Heart left ventricle (tissue), 13 donors: ENCODE measurements at regions not wholly inside any gene's neighbourhood (a gene's known extent, or its start where the extent isn't known, plus 50 kb on each side); places are given as distances from the start of the nearest gene placed in this dataset.

Experiments
- POLR2A ChIP-seq, 2 donors: fragments of 450-650 bp; IDR thresholded peaks; one replicate each; pipeline ENCODE4 v1.6.1; 2017; ENCODE audit warnings: antibody characterized with exemption in 2 of 2, mild to moderate bottlenecking in 2 of 2, moderate library complexity in 2 of 2
- TF ChIP-seq, protein P1 (sequence below), 12 donors: fragments of 200-600 bp; sonication (generic) in 4 of 12; IDR thresholded peaks; one replicate each; pipeline versions ENCODE4 v1.5.0 to v1.8.0; 2018 to 2022; ENCODE audit warnings: antibody characterized with exemption in 12 of 12, mild to moderate bottlenecking in 5 of 12
- donor health status: ischemic (EF 13 %, LVEDD 7.1; RV severe dilation, severe dysfunction).
- donor health status: DM: no; HTN: yes; CAD: no.
- donor health status: DM: no; HTN: no; CAD: no.
- donor health status: ischemic (EF 25% LVEDD 6.9; RV normal size, moderate dysfunction).
- donor health status: ischemic (EF 25% LVEDD 5.7; RV mildly dilated, moderate dysfunction).
- donor health status: ischemic (EF 35%, LVEDD 5.7; RV mildly dilated, moderate dysfunction).
- donor health status: nonischemic (EF 11% LVEDD 7.7; RV severe dilation, severe dysfunction).
- donor health status: DM: yes; HTN: yes; CAD: no.
- donor health status: PGD.
- donor health status: ischemic (EF 29% LVEDD 5.4; RV normal size, mild dysfunction).
- donor health status: nonischemic (EF 23%, LVEDD 6.1; RV moderate dilation, normal function).

DNA sequence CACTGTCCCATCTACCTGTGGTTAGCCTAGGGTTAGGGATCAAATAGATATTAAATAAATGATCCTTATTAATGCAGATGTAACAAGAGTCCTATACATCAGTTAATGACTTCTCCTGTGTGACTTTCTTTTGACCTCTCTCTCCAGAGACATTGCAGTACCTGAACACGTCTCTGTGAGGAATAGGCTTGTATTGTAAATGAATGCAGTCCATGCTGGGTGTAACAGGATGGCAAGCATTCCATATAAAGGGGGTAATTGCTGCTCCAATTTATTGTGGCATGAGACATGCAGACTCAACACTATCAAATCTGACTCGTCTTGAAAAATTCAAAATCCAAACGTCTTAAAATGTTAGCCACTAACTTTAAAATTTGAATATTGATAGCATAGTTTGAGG is 189.5 kb downstream of the PRDM2 start:
- TF ChIP-seq, protein P1, sequence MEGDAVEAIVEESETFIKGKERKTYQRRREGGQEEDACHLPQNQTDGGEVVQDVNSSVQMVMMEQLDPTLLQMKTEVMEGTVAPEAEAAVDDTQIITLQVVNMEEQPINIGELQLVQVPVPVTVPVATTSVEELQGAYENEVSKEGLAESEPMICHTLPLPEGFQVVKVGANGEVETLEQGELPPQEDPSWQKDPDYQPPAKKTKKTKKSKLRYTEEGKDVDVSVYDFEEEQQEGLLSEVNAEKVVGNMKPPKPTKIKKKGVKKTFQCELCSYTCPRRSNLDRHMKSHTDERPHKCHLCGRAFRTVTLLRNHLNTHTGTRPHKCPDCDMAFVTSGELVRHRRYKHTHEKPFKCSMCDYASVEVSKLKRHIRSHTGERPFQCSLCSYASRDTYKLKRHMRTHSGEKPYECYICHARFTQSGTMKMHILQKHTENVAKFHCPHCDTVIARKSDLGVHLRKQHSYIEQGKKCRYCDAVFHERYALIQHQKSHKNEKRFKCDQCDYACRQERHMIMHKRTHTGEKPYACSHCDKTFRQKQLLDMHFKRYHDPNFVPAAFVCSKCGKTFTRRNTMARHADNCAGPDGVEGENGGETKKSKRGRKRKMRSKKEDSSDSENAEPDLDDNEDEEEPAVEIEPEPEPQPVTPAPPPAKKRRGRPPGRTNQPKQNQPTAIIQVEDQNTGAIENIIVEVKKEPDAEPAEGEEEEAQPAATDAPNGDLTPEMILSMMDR (IDR thresholded peaks at IDR 0.05): no peak
- no peak for TF ChIP-seq POLR2A (IDR thresholded peaks at IDR 0.05)
